Fibroblast of lung (primary cell): ENCODE measurements at regions not wholly inside any gene's neighbourhood (a gene's known extent, or its start where the extent isn't known, plus 50 kb on each side); places are given as distances from the start of the nearest gene placed in this dataset.

Experiments used
- DNase-seq, 2 donors: peaks; one replicate each; pipeline versions ENCODE4 v3.0.0 to v3.0.0-alpha.2; 2010; ENCODE audit warnings: low read depth in 2 of 2
- H2AFZ ChIP-seq: 2 replicates; pipeline ENCODE4 v1.5.1; 2012; ENCODE audit warnings: low read length, control low read depth, inconsistent platforms
- H3K27ac ChIP-seq: 2 replicates; pipeline ENCODE4 v1.5.1; 2011; ENCODE audit warnings: low read length, control low read depth; ENCODE audit not compliant: insufficient read depth
- H3K27me3 ChIP-seq: 2 replicates; pipeline ENCODE4 v1.5.1; 2011; ENCODE audit warnings: mild to moderate bottlenecking, low read length; ENCODE audit not compliant: control insufficient read depth, insufficient read depth
- H3K36me3 ChIP-seq: 2 replicates; pipeline ENCODE4 v1.5.1; 2011; ENCODE audit warnings: low read length; ENCODE audit not compliant: control insufficient read depth, insufficient read depth
- H3K4me1 ChIP-seq: 2 replicates; pipeline ENCODE4 v1.5.1; 2011; ENCODE audit warnings: low read length; ENCODE audit not compliant: control insufficient read depth, insufficient read depth; ENCODE audit errors: extremely low read depth
- H3K4me2 ChIP-seq: 2 replicates; pipeline ENCODE4 v1.5.1; 2011; ENCODE audit warnings: low read length, control low read depth; ENCODE audit not compliant: insufficient read depth; ENCODE audit errors: extremely low read depth
- H3K4me3 ChIP-seq, 4 experiments: fragments of 200-600 bp in 1 of 4; sonication (generic) in 1 of 4; replicated peaks in 1 of 4; 2 replicates each; pipeline ENCODE4 v1.5.1; 2011 to 2016; ENCODE audit warnings: low read length in 4 of 4, low read depth in 3 of 4, mild to moderate bottlenecking in 3 of 4, control low read depth in 2 of 4, inconsistent platforms in 1 of 4, mixed read lengths in 1 of 4; ENCODE audit not compliant: insufficient read depth in 1 of 4; ENCODE audit errors: control extremely low read depth in 1 of 4
- H3K79me2 ChIP-seq: 2 replicates; pipeline ENCODE4 v1.5.1; 2012; ENCODE audit warnings: mild to moderate bottlenecking, low read length, inconsistent platforms; ENCODE audit not compliant: control insufficient read depth, insufficient read depth
- H3K9ac ChIP-seq: 2 replicates; pipeline ENCODE4 v1.5.1; 2011; ENCODE audit warnings: mild to moderate bottlenecking, low read length, control low read depth; ENCODE audit not compliant: insufficient read depth
- H3K9me3 ChIP-seq: 2 replicates; pipeline ENCODE4 v1.5.1; 2012; ENCODE audit warnings: low read depth, low read length; ENCODE audit not compliant: control insufficient read depth, insufficient read depth
- H4K20me1 ChIP-seq: 2 replicates; pipeline ENCODE4 v1.5.1; 2011; ENCODE audit warnings: low read length; ENCODE audit not compliant: control insufficient read depth, insufficient read depth; ENCODE audit errors: extremely low read depth
- CTCF ChIP-seq, 2 donors: IDR thresholded peaks in 1 of 2; conservative IDR thresholded peaks in 1 of 2; 1 replicate in 1 of 2; 2 replicates in 1 of 2; pipeline ENCODE4 v1.5.1; 2011 to 2012; ENCODE audit warnings: low read length in 2 of 2, control low read depth in 1 of 2, inconsistent platforms in 1 of 2, low read depth in 1 of 2, mild to moderate bottlenecking in 1 of 2
- EZH2 ChIP-seq: IDR thresholded peaks from 2 replicates; pipeline ENCODE4 v1.5.1; 2012; ENCODE audit warnings: low read length, control low read depth, mild to moderate bottlenecking; ENCODE audit errors: missing control alignments

GRCh38 chr7:49089717-49090116, 165.4 kb downstream of the CDC14C start:
- H3K27me3 ChIP-seq: no peaks in the 10 kb centered on the region
- no peak overlapping the region for H3K4me2 ChIP-seq
- H3K9me3 ChIP-seq: no peaks in the 10 kb centered on the region
- TF ChIP-seq CTCF (conservative IDR thresholded peaks at IDR 0.05 in 1 of 2, IDR thresholded peaks at IDR 0.05 in 1 of 2; ENCODE audit: low read depth in 1 of 2, low read length in 2 of 2): no peak
- no peak for TF ChIP-seq EZH2
- H3K36me3 ChIP-seq: no peaks in the 10 kb centered on the region
- H3K9ac ChIP-seq: no peak overlapping the region
- no peaks in the 10 kb centered on the region for H3K79me2 ChIP-seq
- no peaks in the 10 kb centered on the region for H4K20me1 ChIP-seq
- H3K27ac ChIP-seq: no peak overlapping the region
- H2AFZ ChIP-seq: no peak overlapping the region
- no peak overlapping the region for H3K4me3 ChIP-seq
- DNase-seq: no peak
- H3K4me1 ChIP-seq: no peaks in the 10 kb centered on the region

GRCh38 chr7:49091089-49091488, 166.7 kb downstream of the CDC14C start:
- no peak overlapping the region for H3K27ac ChIP-seq
- no peak overlapping the region for H3K4me2 ChIP-seq
- no peaks in the 10 kb centered on the region for H3K4me1 ChIP-seq
- no peaks in the 10 kb centered on the region for H4K20me1 ChIP-seq
- H3K9ac ChIP-seq: no peak overlapping the region
- H3K4me3 ChIP-seq: no peak overlapping the region
- H3K27me3 ChIP-seq: no peaks in the 10 kb centered on the region
- H3K79me2 ChIP-seq: no peaks in the 10 kb centered on the region
- H2AFZ ChIP-seq: no peak overlapping the region
- no peaks in the 10 kb centered on the region for H3K9me3 ChIP-seq
- no peak for TF ChIP-seq CTCF (conservative IDR thresholded peaks at IDR 0.05 in 1 of 2, IDR thresholded peaks at IDR 0.05 in 1 of 2; ENCODE audit: low read depth in 1 of 2, low read length in 2 of 2)
- no peak for TF ChIP-seq EZH2
- DNase-seq: no peak
- H3K36me3 ChIP-seq: no peaks in the 10 kb centered on the region

GRCh38 chr7:49091519-49091918, 167.2 kb downstream of the CDC14C start:
- Histone ChIP-seq H3K27me3 (no peaks in the 10 kb centered on the region), H3K4me2 (no peak overlapping the region), H4K20me1 (no peaks in the 10 kb centered on the region), H3K79me2 (no peaks in the 10 kb centered on the region), H3K9ac (no peak overlapping the region), H2AFZ (no peak overlapping the region), H3K36me3 (no peaks in the 10 kb centered on the region), H3K9me3 (no peaks in the 10 kb centered on the region), H3K4me3 (no peak overlapping the region), H3K27ac (no peak overlapping the region), H3K4me1 (no peaks in the 10 kb centered on the region)
- no peak for DNase-seq
- TF ChIP-seq CTCF (conservative IDR thresholded peaks at IDR 0.05 in 1 of 2, IDR thresholded peaks at IDR 0.05 in 1 of 2; ENCODE audit: low read depth in 1 of 2, low read length in 2 of 2) (no peak), EZH2 (no peak)
